IPS DF 6.9 (cell line): ENCODE measurements at regions not wholly inside any gene's neighbourhood (a gene's known extent, or its start where the extent isn't known, plus 50 kb on each side); places are given as distances from the start of the nearest gene placed in this dataset.
A peak's percentile ranks its signal among the peaks of the same experiment; 100 is the strongest.

Experiments
- DNase-seq: peaks from one replicate; pipeline ENCODE4 v3.0.0-alpha.2; 2013; ENCODE audit warnings: low read depth, low spot score
- H3K27ac ChIP-seq: one replicate; pipeline ENCODE4 v1.5.1; 2013; ENCODE audit warnings: low read length, control low read depth
- H3K27me3 ChIP-seq: 2 replicates; pipeline ENCODE4 v1.6.1; 2013; ENCODE audit warnings: mild to moderate bottlenecking, low read length; ENCODE audit not compliant: control insufficient read depth, insufficient read depth
- H3K36me3 ChIP-seq: 2 replicates; pipeline ENCODE4 v1.6.1; 2013; ENCODE audit warnings: low read length; ENCODE audit not compliant: control insufficient read depth, insufficient read depth
- H3K4me1 ChIP-seq: 2 replicates; pipeline ENCODE4 v1.6.1; 2013; ENCODE audit warnings: low read length; ENCODE audit not compliant: control insufficient read depth, insufficient read depth
- H3K4me3 ChIP-seq: 2 replicates; pipeline ENCODE4 v1.5.1; 2013; ENCODE audit warnings: mild to moderate bottlenecking, low read length
- H3K9me3 ChIP-seq: 2 replicates; pipeline ENCODE4 v1.6.1; 2013; ENCODE audit warnings: low read length, inconsistent platforms; ENCODE audit not compliant: control insufficient read depth, insufficient read depth
- WGBS: extraction: QIAGEN DNeasy Blood & Tissue Kit; methylation state at CpG from one replicate; pipeline ENCODE4 v1.1.7; 2013; ENCODE audit warnings: mixed read lengths, missing lambda C conversion rate; ENCODE audit not compliant: insufficient read length, insufficient coverage; 5-methylcytosine and 5-hydroxymethylcytosine counted together

DNA sequence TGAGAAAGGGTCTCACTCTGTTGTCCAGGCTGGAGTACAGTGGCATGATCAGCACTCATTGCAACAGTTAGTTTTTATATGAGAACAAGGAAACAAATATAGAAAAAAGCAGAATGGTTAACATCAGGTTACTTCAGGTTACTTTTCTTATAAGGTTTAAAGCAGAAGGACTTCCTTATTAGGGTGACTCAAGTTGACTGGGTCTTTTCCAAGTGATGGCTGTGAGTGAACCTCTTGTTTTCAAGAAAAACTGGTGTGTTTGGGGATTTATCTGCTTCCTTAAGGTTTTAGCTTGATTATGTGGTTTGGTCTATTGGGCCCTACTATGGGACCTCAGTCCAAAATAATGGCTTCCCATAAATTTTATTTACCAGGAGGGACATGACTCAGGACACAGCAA lies 99.2 kb downstream of the ARRDC3 start:
- Histone ChIP-seq H3K9me3 (no peaks in the 10 kb centered on the region), H3K27ac (no peak overlapping the region), H3K27me3 (no peaks in the 10 kb centered on the region), H3K36me3 (no peaks in the 10 kb centered on the region), H3K4me1 (no peaks in the 10 kb centered on the region), H3K4me3 (no peak overlapping the region)
- no peak for DNase-seq

DNA sequence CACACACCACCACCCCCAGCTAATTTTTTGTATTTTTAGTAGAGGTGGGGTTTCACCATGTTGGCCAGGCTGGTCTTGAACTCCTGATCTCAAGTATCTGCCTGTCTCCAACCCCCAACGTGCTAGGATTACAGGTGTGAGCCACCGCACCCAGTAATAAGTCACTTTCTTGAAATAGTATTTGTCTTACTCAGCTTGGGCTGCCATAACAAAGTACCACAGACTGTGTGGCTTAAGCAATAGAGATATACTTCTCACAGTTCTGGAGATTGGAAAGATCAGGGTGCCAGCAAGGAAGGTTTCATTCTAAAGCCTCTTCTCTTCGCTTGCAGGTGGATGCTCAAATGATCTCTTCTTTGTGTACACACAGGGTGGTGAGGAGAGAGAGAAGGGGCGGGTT lies 99.8 kb downstream of the ARRDC3 start:
- no peak overlapping the region for H3K27ac ChIP-seq
- H3K9me3 ChIP-seq: no peaks in the 10 kb centered on the region
- H3K4me3 ChIP-seq: no peak overlapping the region
- no peak for DNase-seq
- no CpG with 5 or more reads among the region's 4 CpGs for WGBS
- no peaks in the 10 kb centered on the region for H3K36me3 ChIP-seq
- H3K4me1 ChIP-seq: no peaks in the 10 kb centered on the region
- no peaks in the 10 kb centered on the region for H3K27me3 ChIP-seq

DNA sequence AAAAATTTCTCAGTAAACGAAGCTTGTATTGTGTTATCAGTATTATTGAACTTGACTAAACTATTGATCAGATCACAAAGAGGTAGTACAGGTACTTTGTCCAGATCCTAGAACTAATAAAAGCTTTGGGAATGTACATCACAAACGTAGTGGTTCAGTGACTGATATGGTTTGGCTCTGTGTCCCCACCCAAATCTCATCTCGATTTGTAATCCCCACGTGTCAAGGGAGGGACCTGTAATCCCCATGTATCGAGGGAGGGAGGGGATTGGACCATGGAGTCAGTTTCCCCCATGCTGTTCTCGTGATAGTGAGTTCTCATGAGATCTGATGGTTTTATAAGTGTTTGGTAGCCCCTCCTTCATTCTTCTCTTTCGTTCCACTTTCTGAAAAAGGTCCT lies 100.9 kb downstream of the ARRDC3 start:
- Histone ChIP-seq H3K36me3 (no peaks in the 10 kb centered on the region), H3K4me3 (no peak overlapping the region), H3K4me1 (no peaks in the 10 kb centered on the region), H3K9me3 (no peaks in the 10 kb centered on the region), H3K27ac (no peak overlapping the region), H3K27me3 (no peaks in the 10 kb centered on the region)
- WGBS: no CpG with 5 or more reads among the region's 7 CpGs
- DNase-seq: no peak

DNA sequence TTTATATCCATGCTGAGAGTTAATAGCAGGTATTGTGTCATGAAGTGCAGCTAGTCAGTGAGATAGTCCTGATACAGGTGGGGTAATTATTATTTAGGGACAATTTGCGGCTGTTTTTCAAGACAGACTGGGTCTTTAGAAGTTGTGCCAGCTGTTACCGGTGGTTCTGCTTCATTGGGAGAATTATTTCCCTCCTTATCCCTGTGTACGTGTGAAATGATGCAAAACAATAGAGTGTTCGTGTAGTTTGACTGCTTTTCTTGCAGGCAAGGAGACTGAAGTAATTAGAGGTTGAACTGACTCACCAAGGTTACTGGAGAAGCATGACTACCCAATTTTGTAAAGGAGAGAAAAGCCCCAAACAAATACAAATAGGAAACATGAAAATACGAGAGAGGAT lies 101.7 kb downstream of the ARRDC3 start:
- no peak for DNase-seq
- Histone ChIP-seq H3K4me1 (no peaks in the 10 kb centered on the region), H3K4me3 (no peak overlapping the region)

DNA sequence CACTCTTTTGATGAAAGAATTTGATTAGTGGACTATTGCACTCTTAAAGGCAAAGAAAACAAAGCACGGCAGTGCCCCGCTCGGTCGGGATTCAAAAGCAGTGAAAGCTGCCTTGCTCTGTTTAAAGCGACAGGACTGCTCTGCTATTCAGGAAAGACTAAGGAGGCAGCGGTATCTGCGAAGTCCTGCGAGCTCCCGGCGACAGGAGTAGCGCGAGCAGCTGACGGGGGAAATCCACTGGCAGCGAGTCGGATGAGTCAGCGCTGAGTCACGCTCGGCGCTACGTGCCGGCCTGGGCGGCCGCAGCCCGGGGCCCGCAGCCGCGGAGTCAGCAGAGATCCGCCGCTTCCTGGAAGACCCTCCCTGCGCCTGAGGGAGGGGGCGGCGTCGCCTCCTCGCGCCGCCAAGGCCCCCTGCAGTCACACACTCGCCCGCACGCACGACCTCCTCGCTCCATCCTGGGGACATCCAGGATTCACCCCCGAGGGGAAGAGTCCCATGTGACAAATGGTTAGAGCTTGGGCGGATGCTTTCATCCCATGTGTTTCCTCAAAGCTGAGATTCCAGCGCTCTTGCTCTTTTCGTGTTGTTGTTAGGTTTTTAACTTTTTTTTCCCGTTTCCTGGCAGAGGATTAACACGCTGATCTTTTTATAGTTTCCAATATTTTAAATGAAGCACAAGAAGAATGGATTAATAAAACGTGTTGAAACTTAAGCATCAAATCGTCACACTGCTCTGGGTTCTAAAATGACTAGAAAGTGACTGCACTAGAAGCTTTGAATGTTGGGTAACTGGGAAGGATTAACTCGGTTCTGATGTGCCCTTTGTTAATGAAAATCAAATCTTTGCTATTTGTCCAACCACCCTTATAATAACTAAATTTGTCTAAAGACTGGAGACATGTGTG lies 102.5 kb downstream of the ARRDC3 start:
- WGBS: no CpG with 5 or more reads among the region's 50 CpGs
- Histone ChIP-seq H3K27me3 (no peaks in the 10 kb centered on the region), H3K4me3 (peak overlapping the region; percentile 37; the same call in 1 of the 2 replicates), H3K36me3 (no peaks in the 10 kb centered on the region), H3K4me1 (no peaks in the 10 kb centered on the region), H3K27ac (no peak overlapping the region), H3K9me3 (no peaks in the 10 kb centered on the region)
- peak; percentile 67 for DNase-seq

More for the DNA sequence above, 101.7 kb downstream of the ARRDC3 start:
- WGBS: no CpG with 5 or more reads among the region's 5 CpGs
- Histone ChIP-seq H3K27me3 (no peaks in the 10 kb centered on the region), H3K27ac (no peak overlapping the region), H3K36me3 (no peaks in the 10 kb centered on the region), H3K9me3 (no peaks in the 10 kb centered on the region)

DNA sequence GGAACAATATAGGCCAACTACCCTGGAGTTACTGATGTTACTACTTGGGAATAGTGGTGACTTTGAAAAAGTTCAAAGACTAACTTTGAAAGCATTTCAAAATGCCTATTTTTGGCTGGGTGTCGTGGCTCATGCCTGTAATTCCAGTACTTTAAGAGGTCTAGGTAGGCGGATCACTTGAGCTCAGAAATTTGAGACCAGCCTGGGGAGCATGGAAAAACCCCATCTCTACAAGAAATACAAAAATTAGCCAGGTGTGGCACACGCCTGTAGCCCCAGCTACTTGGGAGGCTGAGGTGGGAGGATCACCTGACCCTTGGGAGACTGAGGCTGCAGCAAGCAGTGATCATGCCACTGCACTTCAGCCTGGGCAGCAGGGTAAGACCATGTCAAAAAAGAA lies 105.3 kb downstream of the ARRDC3 start:
- no peaks in the 10 kb centered on the region for H3K27me3 ChIP-seq
- H3K9me3 ChIP-seq: no peaks in the 10 kb centered on the region
- H3K36me3 ChIP-seq: no peaks in the 10 kb centered on the region
- H3K4me3 ChIP-seq: no peak overlapping the region
- H3K27ac ChIP-seq: no peak overlapping the region
- WGBS: no CpG with 5 or more reads among the region's 3 CpGs
- no peak for DNase-seq
- no peaks in the 10 kb centered on the region for H3K4me1 ChIP-seq

DNA sequence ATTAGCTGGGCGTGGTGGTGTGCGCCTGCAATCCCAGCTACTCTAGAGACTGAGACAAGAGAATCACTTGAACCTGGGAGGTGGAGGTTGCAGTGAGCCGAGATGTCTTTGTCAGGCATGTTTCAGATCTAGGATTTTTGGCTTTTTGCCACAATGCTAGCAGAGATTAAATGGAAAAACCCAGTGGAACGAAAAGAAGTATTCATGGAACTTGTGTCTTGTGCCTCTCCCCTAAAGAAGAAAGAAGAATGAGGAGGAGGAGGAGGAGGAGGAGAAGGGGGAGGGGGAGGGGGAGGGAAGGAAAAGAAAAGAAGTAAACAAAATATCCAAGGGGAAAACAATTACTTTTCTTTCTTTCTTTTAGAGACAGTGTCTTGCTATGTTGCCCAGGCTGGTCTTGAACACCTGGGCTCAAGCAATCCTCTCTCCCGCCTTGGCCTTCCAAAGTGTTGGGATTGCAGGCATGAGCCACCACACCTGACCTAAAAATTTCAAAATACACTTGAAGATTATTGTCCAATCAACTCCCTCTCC lies 106.0 kb downstream of the ARRDC3 start:
- no peak overlapping the region for H3K4me3 ChIP-seq
- no peaks in the 10 kb centered on the region for H3K27me3 ChIP-seq
- no peaks in the 10 kb centered on the region for H3K4me1 ChIP-seq
- no peak overlapping the region for H3K27ac ChIP-seq
- H3K36me3 ChIP-seq: no peaks in the 10 kb centered on the region
- WGBS: no CpG with 5 or more reads among the region's 5 CpGs
- H3K9me3 ChIP-seq: no peaks in the 10 kb centered on the region
- DNase-seq: no peak

DNA sequence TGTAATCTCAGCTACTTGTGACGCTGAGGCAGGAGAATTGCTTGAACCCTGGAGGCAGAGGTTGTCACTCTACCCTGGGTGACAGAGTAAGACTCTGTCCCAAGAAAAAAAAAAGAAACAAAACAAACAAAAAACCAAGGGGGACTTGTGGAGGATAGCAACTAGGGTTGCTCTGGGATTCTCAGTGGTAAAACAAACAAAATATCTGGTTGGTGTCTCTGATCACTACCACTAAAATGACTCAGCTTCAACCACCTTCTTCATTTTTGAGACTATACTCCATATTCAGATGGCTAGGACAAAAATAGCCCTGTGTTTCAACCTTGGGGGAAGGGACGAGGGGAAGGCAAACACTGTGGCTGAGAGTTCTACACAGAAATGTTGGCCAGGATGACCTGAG lies 110.3 kb downstream of the ARRDC3 start:
- no peaks in the 10 kb centered on the region for H3K9me3 ChIP-seq
- DNase-seq: no peak
- H3K4me1 ChIP-seq: no peaks in the 10 kb centered on the region
- H3K36me3 ChIP-seq: no peaks in the 10 kb centered on the region
- no CpG with 5 or more reads among the region's 2 CpGs for WGBS
- no peak overlapping the region for H3K4me3 ChIP-seq
- no peaks in the 10 kb centered on the region for H3K27me3 ChIP-seq
- H3K27ac ChIP-seq: no peak overlapping the region

DNA sequence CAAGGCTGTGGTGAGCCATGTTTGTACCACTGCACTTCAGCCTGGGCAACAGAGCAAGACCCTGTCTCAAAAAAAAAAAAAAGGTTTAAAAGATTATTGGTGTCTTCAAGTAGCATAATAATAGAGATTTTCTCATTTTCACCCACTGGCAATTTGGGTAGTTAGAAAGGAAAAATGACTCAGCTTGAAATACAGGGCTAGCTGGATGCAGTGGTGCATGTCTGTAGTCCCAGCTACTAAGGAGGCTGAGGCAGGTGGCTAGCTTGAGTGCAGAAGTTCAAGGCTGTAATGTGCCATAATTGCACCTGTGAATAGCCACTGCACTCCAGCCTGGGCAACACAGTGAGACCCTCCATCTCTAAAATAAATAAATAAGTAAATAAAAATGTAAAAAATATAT lies 111.1 kb downstream of the ARRDC3 start:
- Histone ChIP-seq H3K27ac (no peak overlapping the region), H3K4me3 (no peak overlapping the region), H3K27me3 (no peaks in the 10 kb centered on the region), H3K4me1 (no peaks in the 10 kb centered on the region), H3K36me3 (no peaks in the 10 kb centered on the region), H3K9me3 (no peaks in the 10 kb centered on the region)
- DNase-seq: no peak

DNA sequence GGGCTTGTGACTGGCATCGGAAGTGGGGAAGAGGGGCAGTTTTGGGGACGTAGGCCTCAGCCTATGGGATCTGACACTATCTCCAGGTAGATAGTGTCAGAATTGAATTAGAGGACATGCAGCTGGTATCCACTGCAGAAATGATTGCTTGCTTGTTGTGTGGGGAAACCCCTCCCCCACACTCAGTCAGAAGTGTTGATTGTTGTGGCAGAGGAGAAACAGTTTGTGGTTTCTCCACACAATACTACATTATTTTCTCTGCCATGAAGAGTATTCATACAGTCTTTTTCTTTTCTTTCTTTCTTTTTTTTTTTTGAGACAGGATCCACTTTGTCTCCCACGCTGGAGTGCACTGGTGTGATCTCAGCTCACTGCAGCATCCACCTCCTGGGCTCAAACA lies 113.9 kb downstream of the ARRDC3 start:
- no peak overlapping the region for H3K4me3 ChIP-seq
- no CpG with 5 or more reads among the region's 3 CpGs for WGBS
- DNase-seq: no peak
- no peak overlapping the region for H3K27ac ChIP-seq
- H3K9me3 ChIP-seq: no peaks in the 10 kb centered on the region
- H3K4me1 ChIP-seq: no peaks in the 10 kb centered on the region
- no peaks in the 10 kb centered on the region for H3K27me3 ChIP-seq
- H3K36me3 ChIP-seq: no peaks in the 10 kb centered on the region

DNA sequence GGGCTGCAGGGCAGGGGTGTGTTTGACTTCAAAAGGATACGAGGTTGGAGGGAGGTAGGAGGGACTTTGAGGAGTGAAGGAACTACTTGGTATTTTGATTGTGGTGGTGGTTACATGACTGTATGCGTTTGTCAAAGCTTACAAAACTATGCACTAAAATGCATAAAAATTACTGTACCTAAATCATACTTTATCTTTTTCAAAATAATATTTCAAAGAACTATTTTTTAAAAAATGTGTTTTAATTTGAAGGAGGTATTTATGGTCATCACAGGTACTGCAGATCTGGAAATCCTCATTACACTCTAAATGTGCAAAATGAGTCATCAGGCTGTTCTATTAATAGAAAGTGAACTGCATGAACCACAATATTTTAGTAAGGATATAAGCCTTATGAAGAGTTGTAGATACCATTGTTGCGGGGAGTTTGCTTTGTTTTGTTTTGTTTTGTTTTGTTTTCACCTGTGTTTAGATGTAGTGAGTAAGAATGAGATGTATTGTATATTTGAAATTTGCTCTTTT lies 116.9 kb downstream of the ARRDC3 start:
- H3K27ac ChIP-seq: no peak overlapping the region
- no peak for DNase-seq
- H3K4me3 ChIP-seq: no peak overlapping the region

More for the DNA sequence above, 116.9 kb downstream of the ARRDC3 start:
- Histone ChIP-seq H3K36me3 (no peaks in the 10 kb centered on the region), H3K27me3 (no peaks in the 10 kb centered on the region), H3K9me3 (no peaks in the 10 kb centered on the region), H3K4me1 (no peaks in the 10 kb centered on the region)
- no CpG with 5 or more reads among the region's 3 CpGs for WGBS
